K562 (cell line): ENCODE measurements at regions not wholly inside any gene's neighbourhood (a gene's known extent, or its start where the extent isn't known, plus 50 kb on each side); places are given as distances from the start of the nearest gene placed in this dataset.

Experiments used
- CHD4 ChIP-seq: fragments of 200-600 bp; sonication (generic); IDR thresholded peaks from 3 replicates; pipeline ENCODE4 v1.6.1; 2012; ENCODE audit warnings: low read depth, mild to moderate bottlenecking, mixed read lengths, low read length, inconsistent platforms; ENCODE audit not compliant: insufficient read depth, insufficient replicate concordance, poor library complexity, severe bottlenecking
- CTCF ChIP-seq, 3 experiments: IDR thresholded peaks in 2 of 3; conservative IDR thresholded peaks in 1 of 3; 2 replicates each; pipeline ENCODE4 v1.5.1; 2011 to 2012; ENCODE audit warnings: low read length in 3 of 3, mild to moderate bottlenecking in 3 of 3, control low read depth in 2 of 3, improper control_type of control experiment in 1 of 3, inconsistent platforms in 1 of 3, low read depth in 1 of 3, mixed read lengths in 1 of 3, moderate library complexity in 1 of 3; ENCODE audit not compliant: insufficient read depth in 2 of 3
- E2F4 ChIP-seq: sonication (generic); formaldehyde crosslinking; IDR thresholded peaks from 2 replicates; pipeline ENCODE4 v1.8.0; 2022; ENCODE audit warnings: mild to moderate bottlenecking, low read depth, missing genetic modification reagents
- GTF2F1 ChIP-seq: IDR thresholded peaks from 2 replicates; pipeline ENCODE4 v1.6.1; 2011; ENCODE audit warnings: low read depth, low read length, improper control_type of control experiment
- SIX5 ChIP-seq, 2 experiments: IDR thresholded peaks; 2 replicates each; pipeline ENCODE4 v1.6.1; 2011; ENCODE audit warnings: low read length in 2 of 2, borderline replicate concordance in 1 of 2, low read depth in 1 of 2, mild to moderate bottlenecking in 1 of 2, moderate library complexity in 1 of 2; ENCODE audit not compliant: insufficient read depth in 1 of 2
- SRSF9 ChIP-seq: fragments of 200-400 bp; formaldehyde crosslinking; IDR thresholded peaks from 2 replicates; pipeline ENCODE4 v1.6.1; 2017; ENCODE audit warnings: low read depth, low read length, borderline replicate concordance
- YY1 ChIP-seq, 3 experiments: IDR thresholded peaks; 2 replicates each; pipeline ENCODE4 v1.6.1; 2011; ENCODE audit warnings: low read length in 2 of 3, mild to moderate bottlenecking in 2 of 3, moderate library complexity in 2 of 3, borderline replicate concordance in 1 of 3, control low read depth in 1 of 3, low read depth in 1 of 3; ENCODE audit not compliant: insufficient read depth in 3 of 3, insufficient replicate concordance in 2 of 3, control insufficient read depth in 1 of 3, insufficient read length in 1 of 3; ENCODE audit errors: extremely low read depth in 1 of 3
- ZBTB7A ChIP-seq: IDR thresholded peaks from 2 replicates; pipeline ENCODE4 v1.6.1; 2011; ENCODE audit warnings: low read depth, mild to moderate bottlenecking, low read length, moderate library complexity, borderline replicate concordance; ENCODE audit not compliant: control insufficient read depth
- ZNF197 ChIP-seq: fragments of 200-800 bp; sonication (Bioruptor generic); IDR thresholded peaks from 2 replicates; pipeline ENCODE4 v1.6.1; 2016; ENCODE audit warnings: low read depth, missing genetic modification characterization, missing compliant biosample characterization
- ZNF79 ChIP-seq: fragments of 250-450 bp; sonication (Bioruptor Pico); IDR thresholded peaks from 2 replicates; pipeline ENCODE4 v1.4.0; 2020; ENCODE audit warnings: low read depth, mild to moderate bottlenecking, moderate library complexity

GRCh38 chr2:208627916-208628315 lies 221.3 kb downstream of the PTH2R start:
- TF ChIP-seq YY1 (IDR thresholded peaks at IDR 0.05; ENCODE audit: borderline replicate concordance in 1 of 3, control insufficient read depth in 1 of 3, extremely low read depth in 1 of 3, insufficient read depth in 3 of 3, insufficient read length in 1 of 3, insufficient replicate concordance in 2 of 3, low read depth in 1 of 3, low read length in 2 of 3) (no peak), ZNF197 (CRISPR knock-in tag) (no peak), CHD4 (no peak), SRSF9 (no peak), E2F4 (no peak), ZNF79 (CRISPR knock-in tag) (no peak), GTF2F1 (no peak), ZBTB7A (no peak), CTCF (IDR thresholded peaks at IDR 0.05 in 2 of 3, conservative IDR thresholded peaks at IDR 0.05 in 1 of 3; ENCODE audit: insufficient read depth in 2 of 3, low read depth in 1 of 3, low read length in 3 of 3) (no peak), SIX5 (IDR thresholded peaks at IDR 0.05; ENCODE audit: borderline replicate concordance in 1 of 2, insufficient read depth in 1 of 2, low read depth in 1 of 2, low read length in 2 of 2) (no peak)
